Lower leg skin (tissue), 3 donors: ENCODE measurements at regions not wholly inside any gene's neighbourhood (a gene's known extent, or its start where the extent isn't known, plus 50 kb on each side); places are given as distances from the start of the nearest gene placed in this dataset.

Source experiments
- CTCF ChIP-seq, 3 donors: fragments of 450-650 bp; IDR thresholded peaks; one replicate each; pipeline ENCODE4 v1.5.1; 2016; ENCODE audit warnings: antibody characterized with exemption in 3 of 3, mild to moderate bottlenecking in 3 of 3, moderate library complexity in 2 of 3
- POLR2A ChIP-seq, 2 donors: fragments of 450-650 bp; IDR thresholded peaks; one replicate each; pipeline ENCODE4 v1.6.1; 2016 to 2017; ENCODE audit warnings: antibody characterized with exemption in 2 of 2, mild to moderate bottlenecking in 1 of 2, moderate library complexity in 1 of 2

GRCh38 chr13:44792096-44792495, 197.2 kb downstream of the NUFIP1 start:
- no peak for TF ChIP-seq CTCF (IDR thresholded peaks at IDR 0.05)
- no peak for TF ChIP-seq POLR2A (IDR thresholded peaks at IDR 0.05)
